MCF 10A (cell line): ENCODE measurements at regions not wholly inside any gene's neighbourhood (a gene's known extent, or its start where the extent isn't known, plus 50 kb on each side); places are given as distances from the start of the nearest gene placed in this dataset.

Source experiments
- BruUV-seq: library from RNA; stranded (reverse); fragments of 400-500 nt; replicated peaks from 2 replicates; lab custom pipeline; 2021; lab: Mats Ljungman, UMichigan
- CTCF ChIA-PET: fragments of 300-600 bp; sonication (Branson Sonifier 250); formaldehyde crosslinking; extraction: SDS; loops from one replicate; lab custom pipeline; 2021; ENCODE audit warnings: antibody characterized with exemption, inconsistent platforms; lab: Yijun Ruan, JAX
- POLR2A ChIA-PET: fragments of 300-600, 350-650 bp; sonication (Branson Sonifier 250); formaldehyde crosslinking; extraction: SDS; loops from one replicate; lab custom pipeline; 2020; ENCODE audit warnings: antibody characterized with exemption, inconsistent platforms; lab: Yijun Ruan, JAX
- DNase-seq: peaks from one replicate; pipeline ENCODE4 v3.0.0-alpha.2; 2018; ENCODE audit not compliant: unreplicated experiment
- H3K27ac Mint-ChIP-seq: one replicate; pipeline ENCODE4 v1.8.0; 2022; ENCODE audit warnings: mild to moderate bottlenecking, low read depth, mixed read lengths; ENCODE audit not compliant: unreplicated experiment
- H3K27me3 Mint-ChIP-seq: one replicate; pipeline ENCODE4 v1.8.0; 2022; ENCODE audit warnings: mixed read lengths; ENCODE audit not compliant: insufficient read depth, unreplicated experiment
- H3K36me3 Mint-ChIP-seq: one replicate; pipeline ENCODE4 v1.8.0; 2022; ENCODE audit warnings: mild to moderate bottlenecking, moderate library complexity, mixed read lengths; ENCODE audit not compliant: insufficient read depth, unreplicated experiment
- H3K4me1 Mint-ChIP-seq: one replicate; pipeline ENCODE4 v1.8.0; 2022; ENCODE audit warnings: mixed read lengths; ENCODE audit not compliant: insufficient read depth, unreplicated experiment
- H3K4me3 Mint-ChIP-seq: one replicate; pipeline ENCODE4 v1.8.0; 2022; ENCODE audit warnings: mild to moderate bottlenecking, moderate library complexity, mixed read lengths; ENCODE audit not compliant: unreplicated experiment
- H3K9me3 Mint-ChIP-seq: one replicate; pipeline ENCODE4 v1.8.0; 2022; ENCODE audit warnings: mixed read lengths; ENCODE audit not compliant: unreplicated experiment
- CTCF ChIP-seq: fragments of 200-600 bp; IDR thresholded peaks from one replicate; pipeline ENCODE4 v1.8.0; 2022; ENCODE audit warnings: antibody characterized with exemption, mild to moderate bottlenecking; ENCODE audit not compliant: unreplicated experiment
- intact Hi-C: fragments of 100-400 bp; cut with micrococcal nuclease; formaldehyde crosslinking; loops from 2 replicates; pipeline ENCODE4 v1.14.1; 2022

- DNase-seq: no peak
- no peaks in the 10 kb centered on the region for H3K36me3 Mint-ChIP-seq
- no peaks in the 10 kb centered on the region for H3K27me3 Mint-ChIP-seq
- no peak overlapping the region for H3K27ac Mint-ChIP-seq
- H3K4me1 Mint-ChIP-seq: no peaks in the 10 kb centered on the region
- no peak for TF ChIP-seq CTCF
- ChIA-PET POLR2A (no interaction called here), CTCF (no interaction called here)
- no peak overlapping the region for H3K4me3 Mint-ChIP-seq
- intact Hi-C loops: no loop called here
- H3K9me3 Mint-ChIP-seq: no peaks in the 10 kb centered on the region
- BruUV-seq: no TSS peak
Measured at GRCh38 chr5:74365723-74366122, 274.8 kb downstream of the ENC1 start.

GRCh38 chr5:74364507-74364906 is 276.0 kb downstream of the ENC1 start:
- TF ChIP-seq CTCF: no peak
- Mint-ChIP-seq H3K4me1 (no peaks in the 10 kb centered on the region), H3K4me3 (no peak overlapping the region), H3K9me3 (no peaks in the 10 kb centered on the region), H3K36me3 (no peaks in the 10 kb centered on the region), H3K27ac (no peak overlapping the region), H3K27me3 (no peaks in the 10 kb centered on the region)
- POLR2A ChIA-PET: no interaction called here
- CTCF ChIA-PET: interaction anchor here (0.6 kb wide), 1 partner anchor 269 kb away, joined by 3 read pairs; no protein-coding TSS in a partner anchor
- no TSS peak for BruUV-seq
- no peak for DNase-seq
- intact Hi-C loops: no loop called here

GRCh38 chr5:74363603-74364205 is 276.8 kb downstream of the ENC1 start:
- ChIA-PET CTCF (interaction anchor here (0.6 kb wide), 1 partner anchor 31 kb away, joined by 5 read pairs; no protein-coding TSS in a partner anchor), POLR2A (no interaction called here)
- BruUV-seq: no TSS peak
- no peaks in the 10 kb centered on the region for H3K27me3 Mint-ChIP-seq
- H3K9me3 Mint-ChIP-seq: no peaks in the 10 kb centered on the region
- no peak overlapping the region for H3K27ac Mint-ChIP-seq
- no peak for DNase-seq
- no peak overlapping the region for H3K4me3 Mint-ChIP-seq
- H3K4me1 Mint-ChIP-seq: no peaks in the 10 kb centered on the region
- intact Hi-C loops: no loop called here
- no peaks in the 10 kb centered on the region for H3K36me3 Mint-ChIP-seq
- TF ChIP-seq CTCF: no peak

- ChIA-PET CTCF (interaction anchor here (0.9 kb wide), 1 partner anchor 19 kb away, joined by 3 read pairs; no protein-coding TSS in a partner anchor), POLR2A (no interaction called here)
- no peaks in the 10 kb centered on the region for H3K36me3 Mint-ChIP-seq
- no TSS peak for BruUV-seq
- intact Hi-C loops: no loop called here
- H3K27me3 Mint-ChIP-seq: no peaks in the 10 kb centered on the region
- no peak overlapping the region for H3K27ac Mint-ChIP-seq
- no peak for TF ChIP-seq CTCF
- no peaks in the 10 kb centered on the region for H3K9me3 Mint-ChIP-seq
- no peaks in the 10 kb centered on the region for H3K4me1 Mint-ChIP-seq
- H3K4me3 Mint-ChIP-seq: no peak overlapping the region
- no peak for DNase-seq
Measured at GRCh38 chr5:74361406-74362358, 278.8 kb downstream of the ENC1 start.
